Posterior cingulate gyrus (tissue), 11 donors: ENCODE measurements at regions not wholly inside any gene's neighbourhood (a gene's known extent, or its start where the extent isn't known, plus 50 kb on each side); places are given as distances from the start of the nearest gene placed in this dataset.
A peak's percentile ranks its signal among the peaks of the same experiment; 100 is the strongest.

Experiments
- DNase-seq, 10 donors: peaks; one replicate each; pipeline versions ENCODE4 v3.0.0 to v3.0.0-alpha.2; 2020 to 2021; ENCODE audit warnings: mixed read lengths in 3 of 10
- intact Hi-C: fragments of 100-400 bp; cut with DNase I; formaldehyde crosslinking; loops from one replicate; pipeline ENCODE4 v1.15.1; 2023

DNA sequence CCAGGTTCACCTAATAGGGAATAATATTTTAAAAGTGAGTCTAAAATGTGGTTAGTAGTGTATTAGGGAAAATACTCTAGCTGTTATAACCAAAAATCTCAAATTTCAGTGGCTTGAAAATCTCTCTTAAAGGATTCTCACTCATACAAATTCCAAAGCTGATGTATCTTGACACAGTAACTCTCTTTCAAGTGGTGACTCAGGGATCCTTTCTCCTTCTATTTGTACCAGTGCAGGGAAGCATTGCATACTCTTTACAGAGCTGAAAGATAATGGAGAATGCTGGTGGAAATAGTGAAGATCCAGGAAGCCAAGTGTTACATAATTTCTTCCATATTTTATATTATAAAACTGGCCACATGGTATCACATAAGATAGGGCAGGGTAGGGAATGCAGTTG, 560.2 kb upstream of the CDH9 start:
- intact Hi-C loops = no loop called here
- DNase-seq = no peak

DNA sequence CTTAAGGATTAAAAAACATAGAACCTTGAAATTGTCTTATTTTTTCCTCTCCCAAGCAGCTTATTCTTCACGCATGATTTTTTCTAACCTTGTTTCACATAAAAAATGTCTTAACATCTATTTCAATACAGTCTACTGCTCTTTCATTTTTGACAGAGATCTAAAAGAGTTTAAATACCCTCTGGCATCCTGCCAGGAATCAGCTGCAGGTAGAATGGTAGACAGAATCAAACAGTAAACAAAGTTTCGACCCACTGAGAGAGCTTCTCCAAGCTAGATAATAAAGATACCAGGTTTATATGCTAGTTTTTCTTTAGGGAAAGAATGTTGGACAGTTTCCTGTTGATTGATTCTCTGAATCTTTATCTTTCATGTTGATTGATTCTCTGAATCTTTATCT, 555.8 kb upstream of the CDH9 start:
- intact Hi-C loops = no loop called here
- no peak for DNase-seq

DNA sequence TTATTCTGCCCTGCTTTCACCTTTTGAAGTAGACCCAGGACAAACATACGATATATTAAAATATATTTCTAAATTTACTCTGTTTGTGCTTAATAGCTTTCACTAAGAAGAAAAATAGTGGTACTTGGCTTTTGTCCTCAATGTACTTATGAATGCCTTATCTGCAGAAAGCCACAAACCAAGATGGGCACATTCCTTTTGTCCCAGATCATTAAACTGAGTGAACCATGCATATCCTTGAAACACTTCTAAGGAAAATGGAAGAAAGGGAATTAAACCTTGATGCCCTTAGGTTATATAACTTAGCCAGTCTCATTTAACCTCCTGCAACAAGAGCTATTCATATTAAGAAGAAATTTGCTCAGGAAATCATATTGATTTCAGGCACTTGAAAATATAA, 553.8 kb upstream of the CDH9 start:
- no peak for DNase-seq
- intact Hi-C loops = no loop called here

DNA sequence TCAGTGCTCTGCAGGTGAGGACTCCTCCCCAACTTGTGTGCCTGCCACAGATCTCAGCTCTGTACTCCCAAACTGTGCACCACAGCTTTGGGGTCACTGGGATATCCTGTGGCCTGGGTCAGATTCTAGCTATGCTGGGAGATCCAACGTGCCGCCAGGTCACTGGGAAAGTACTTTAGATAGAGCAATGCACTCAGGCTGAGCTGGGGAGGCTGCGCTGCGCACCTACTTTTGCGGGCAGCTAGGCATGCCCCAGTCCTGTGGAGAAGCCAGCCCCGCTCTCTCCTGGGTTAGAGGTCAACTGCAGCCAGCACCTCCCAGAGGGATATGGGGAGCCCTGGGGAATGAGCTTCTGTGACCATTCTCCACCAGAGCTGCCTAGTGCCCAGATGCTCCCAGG, 552.1 kb upstream of the CDH9 start:
- intact Hi-C loops = no loop called here
- peak in 3 of 10 donors; percentile 32 to 48 (median 48) for DNase-seq

DNA sequence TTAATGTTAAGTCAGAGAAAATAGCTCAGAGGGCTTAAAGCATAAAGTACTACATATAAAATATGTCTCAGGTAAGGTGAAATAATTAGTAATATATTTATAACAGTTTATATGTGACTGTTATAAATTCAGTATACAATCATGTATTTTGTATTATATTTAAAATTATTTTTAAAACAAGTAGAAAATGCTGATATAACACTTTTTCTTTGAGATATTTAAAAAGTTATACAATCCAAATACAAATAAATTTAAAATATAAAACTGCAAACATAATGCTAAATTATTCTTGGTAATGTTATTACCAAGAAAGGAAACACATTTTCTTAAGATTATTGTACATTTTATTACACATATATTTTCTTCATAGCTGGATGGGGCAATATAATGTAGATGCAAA, 539.9 kb upstream of the CDH9 start:
- DNase-seq = no peak

DNA sequence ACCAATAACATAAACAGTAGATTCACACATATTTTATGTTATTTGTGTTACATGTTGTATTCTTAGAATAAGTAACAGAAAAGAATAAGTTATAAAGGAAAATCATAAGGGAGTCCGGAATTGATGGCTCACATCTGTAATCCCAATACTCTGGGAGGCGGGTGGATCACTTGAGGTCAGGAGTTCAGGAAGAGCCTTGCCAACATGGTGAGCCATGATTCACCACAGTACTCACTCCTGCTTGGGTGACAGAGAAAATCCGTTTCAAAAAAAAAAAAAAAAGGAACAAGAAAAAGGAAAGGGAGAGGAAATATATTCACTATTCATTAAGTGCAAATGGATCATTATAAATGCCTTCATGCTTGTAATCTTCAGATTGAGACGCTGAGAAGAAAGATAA, 533.3 kb upstream of the CDH9 start:
- intact Hi-C loops = no loop called here

More for the DNA sequence above, 539.9 kb upstream of the CDH9 start:
- intact Hi-C loops = no loop called here

DNA sequence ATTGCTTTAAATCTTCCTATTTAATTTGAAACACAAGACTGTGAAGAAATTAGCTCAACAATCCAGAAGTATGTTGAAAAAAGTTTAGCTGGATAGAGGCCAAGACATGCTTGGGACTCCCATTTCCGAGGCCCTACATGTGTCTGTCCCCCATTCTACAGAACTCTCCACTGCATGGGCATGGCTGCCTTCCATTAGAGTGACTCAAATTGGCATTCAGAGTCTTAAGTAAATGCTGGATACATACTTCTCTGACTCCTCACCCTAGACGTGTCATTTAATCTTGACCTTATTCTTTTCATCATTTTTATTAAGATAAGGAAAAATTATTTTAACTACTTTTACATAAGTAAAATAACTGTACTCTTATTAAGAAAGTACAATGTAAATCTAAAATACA, 530.4 kb upstream of the CDH9 start:
- intact Hi-C loops = no loop called here

More for the DNA sequence above, 533.3 kb upstream of the CDH9 start:
- no peak for DNase-seq

DNA sequence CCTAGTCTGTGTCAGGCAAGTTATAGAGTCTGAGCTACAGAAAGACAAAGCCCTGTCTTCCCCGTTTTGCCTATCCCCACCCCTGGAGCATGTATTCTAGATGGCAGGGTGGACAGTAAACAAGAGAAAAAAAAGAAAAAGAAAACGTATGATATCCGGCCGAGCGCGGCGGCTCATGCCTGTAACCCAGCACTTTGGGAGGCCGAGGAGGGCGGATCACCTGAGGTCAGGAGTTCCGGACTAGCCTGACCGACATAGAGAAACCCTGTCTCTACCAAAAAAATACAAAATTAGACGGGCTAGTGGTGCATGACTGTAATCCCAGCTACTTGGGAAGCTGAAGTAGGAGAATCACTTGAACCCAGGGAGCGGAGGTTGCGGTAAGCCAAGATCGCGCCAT, 523.0 kb upstream of the CDH9 start:
- peak in 1 of 10 donors; percentile 55 for DNase-seq
- intact Hi-C loops = no loop called here

More for the DNA sequence above, 530.4 kb upstream of the CDH9 start:
- DNase-seq = no peak

DNA sequence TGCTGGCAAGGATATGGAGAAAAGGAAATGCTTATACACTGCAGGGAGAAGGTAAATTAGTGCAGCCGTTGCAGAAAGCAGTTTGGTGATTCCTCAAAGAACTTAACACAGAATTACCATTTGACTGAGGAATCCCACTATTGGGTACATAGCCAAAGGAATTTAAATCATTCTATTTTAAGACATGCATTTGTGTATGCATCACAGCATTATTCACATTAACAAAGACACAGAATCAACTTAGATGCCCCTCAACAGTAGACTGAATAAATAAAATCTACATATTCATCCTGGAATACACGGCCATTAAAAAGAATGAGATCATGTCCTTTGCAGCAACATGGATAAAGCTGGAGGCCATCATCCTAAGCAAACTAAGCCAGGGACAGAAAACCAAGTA, 510.1 kb upstream of the CDH9 start:
- intact Hi-C loops = no loop called here

DNA sequence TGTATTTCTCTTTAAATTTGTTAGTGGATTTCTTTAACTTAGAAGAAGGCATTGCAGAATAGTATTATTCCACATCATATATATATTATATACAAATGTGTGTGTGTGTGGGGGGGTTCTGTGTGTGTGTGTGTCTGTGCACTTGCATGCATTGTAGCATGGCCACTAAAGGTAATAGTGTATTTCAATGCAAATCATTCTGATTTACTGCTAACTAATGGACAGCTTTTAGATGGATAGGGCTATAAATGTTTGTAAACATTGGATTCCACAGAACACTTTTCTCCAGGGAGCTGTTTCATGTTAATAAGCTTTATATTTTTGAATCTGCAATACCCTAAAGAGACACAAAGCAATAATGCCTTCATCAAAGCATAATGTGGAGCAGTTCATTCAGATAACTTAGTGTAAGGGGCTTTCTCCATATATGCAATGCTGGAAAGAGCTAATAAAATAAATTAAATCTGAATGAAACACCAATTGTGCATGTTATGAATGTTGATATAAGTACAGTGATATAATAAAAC, 496.7 kb upstream of the CDH9 start:
- intact Hi-C loops = no loop called here
- no peak for DNase-seq

More for the DNA sequence above, 510.1 kb upstream of the CDH9 start:
- no peak for DNase-seq

DNA sequence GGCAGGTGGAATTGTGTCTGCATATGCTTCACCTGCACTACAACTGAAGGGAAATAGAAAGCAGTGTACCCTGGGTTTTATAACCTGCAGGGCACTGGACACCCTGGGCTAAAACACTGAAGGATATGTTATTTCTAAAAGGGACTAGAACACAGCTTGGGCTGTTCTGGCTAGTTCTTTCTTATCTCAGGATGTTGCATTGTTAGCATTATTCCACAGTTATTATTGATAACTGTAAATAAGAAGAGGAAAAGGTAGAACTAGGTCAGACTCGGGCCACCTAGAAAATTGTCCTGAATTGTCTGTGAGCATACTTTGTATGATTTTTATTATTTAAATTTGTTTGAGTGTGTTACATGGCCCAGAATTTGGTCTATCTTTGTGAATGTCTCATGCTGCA, 493.9 kb upstream of the CDH9 start:
- intact Hi-C loops = no loop called here
- DNase-seq = no peak

DNA sequence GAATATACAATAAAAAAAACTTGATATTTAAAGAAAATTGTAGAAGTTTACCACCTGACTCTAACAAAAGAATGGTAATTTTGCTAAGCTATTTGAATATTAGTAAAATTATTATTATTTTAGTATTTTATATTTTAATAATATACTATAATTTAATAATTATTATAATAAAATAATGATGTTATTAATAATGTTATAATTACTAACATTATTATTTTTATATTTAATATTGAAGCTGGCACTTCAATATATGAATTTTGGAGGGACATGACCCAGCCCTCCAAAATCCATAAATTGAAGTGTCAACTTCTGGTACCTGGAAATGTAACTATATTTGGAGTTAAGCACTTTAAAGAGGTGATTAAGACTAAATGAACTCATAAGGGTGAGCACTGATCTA, 486.1 kb upstream of the CDH9 start:
- DNase-seq = no peak
- intact Hi-C loops = no loop called here

DNA sequence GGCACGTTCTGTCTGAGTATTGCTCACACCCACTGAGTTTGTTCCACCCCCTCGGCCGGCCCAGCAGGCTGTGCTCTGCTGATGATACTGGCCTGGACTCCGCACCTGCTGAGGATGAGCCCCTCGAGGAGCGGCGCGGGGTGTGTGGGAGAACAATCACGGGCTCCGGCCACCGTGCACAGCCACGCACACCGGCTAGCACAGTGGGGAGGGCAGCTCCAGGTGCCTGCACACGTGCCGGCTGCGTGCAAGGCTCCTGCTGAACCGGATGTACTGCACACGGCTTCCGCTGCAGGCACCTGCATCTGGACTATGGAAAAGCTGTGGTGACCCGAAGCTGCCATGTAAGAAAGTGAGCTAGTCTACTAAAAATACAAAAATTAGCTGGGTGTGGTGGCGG, 485.2 kb upstream of the CDH9 start:
- DNase-seq = peak in 3 of 10 donors; percentile 70 to 80 (median 74)
- intact Hi-C loops = no loop called here

DNA sequence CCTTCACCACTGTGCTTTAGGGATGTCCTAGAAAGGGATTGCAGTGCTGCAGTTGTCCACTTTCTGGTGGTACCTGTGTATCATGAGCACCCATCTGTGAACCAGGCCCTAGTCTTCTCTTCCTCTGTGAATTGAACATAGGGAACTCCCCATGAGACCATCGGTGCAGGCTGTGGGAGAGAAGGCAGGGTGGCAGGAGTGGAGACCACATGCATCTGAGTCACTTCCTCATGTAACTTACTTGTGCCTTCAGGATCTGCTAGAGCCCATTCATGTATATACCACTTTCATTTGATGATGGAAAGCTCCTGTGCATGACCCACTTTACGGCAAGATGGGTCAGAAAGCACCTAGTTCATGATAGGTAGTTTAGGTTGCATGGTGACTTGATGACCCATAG, 478.1 kb upstream of the CDH9 start:
- no peak for DNase-seq
- intact Hi-C loops = no loop called here

DNA sequence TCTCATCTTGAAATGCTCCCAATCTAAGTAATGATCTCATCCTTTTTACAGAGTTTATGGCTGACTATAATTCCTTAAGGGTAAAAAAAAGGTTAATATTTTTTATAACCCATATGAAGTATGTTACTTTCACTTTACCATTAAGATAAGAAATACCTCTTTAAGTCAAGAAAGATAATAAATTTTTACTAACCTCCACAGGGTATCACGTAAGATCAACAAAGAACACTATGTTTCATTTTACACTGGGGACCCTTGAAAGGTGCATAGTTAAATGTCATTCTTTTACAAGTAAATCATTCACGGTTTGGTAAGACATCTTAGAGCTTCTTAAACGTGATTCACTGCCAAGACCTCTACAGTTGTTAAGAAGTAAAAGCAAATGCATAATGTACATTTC, 472.7 kb upstream of the CDH9 start:
- DNase-seq = no peak
- intact Hi-C loops = no loop called here

DNA sequence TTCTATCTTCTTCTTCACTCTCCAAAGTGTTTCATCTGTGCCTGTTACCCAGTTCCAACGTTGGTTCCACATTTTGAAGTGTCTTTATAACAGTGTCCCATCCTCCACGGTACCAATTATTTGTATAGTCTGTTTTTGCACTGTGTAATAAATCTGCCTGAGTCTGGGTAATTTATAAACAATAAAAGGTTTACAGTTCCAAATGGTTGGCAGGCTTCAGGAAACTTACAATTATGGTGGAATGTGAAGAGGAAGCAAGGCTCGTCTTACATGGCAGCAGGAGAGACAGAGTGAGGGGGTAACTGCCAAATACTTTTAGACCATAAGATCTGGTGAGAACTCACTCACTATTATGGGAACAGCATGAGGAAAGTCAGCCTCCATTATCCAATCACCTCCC, 465.4 kb upstream of the CDH9 start:
- DNase-seq = no peak
- intact Hi-C loops = no loop called here

DNA sequence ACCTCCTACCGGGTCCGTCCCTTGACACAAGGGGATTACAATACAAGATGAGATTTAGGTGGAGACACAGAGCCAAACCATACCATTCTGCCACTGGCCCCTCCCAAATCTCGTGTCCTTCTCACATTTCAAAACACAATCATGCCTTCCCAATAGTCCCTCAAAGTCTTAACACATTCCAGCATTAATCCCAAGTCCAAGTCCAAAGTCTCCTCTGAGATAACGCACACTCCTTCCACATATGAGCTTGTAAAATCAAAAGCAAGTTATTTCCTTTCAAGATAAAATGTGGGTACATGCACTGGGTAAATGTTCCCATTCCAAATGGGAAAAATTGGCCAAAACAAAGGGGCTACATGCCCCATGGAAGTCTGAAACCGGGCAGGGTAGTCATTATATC, 463.9 kb upstream of the CDH9 start:
- intact Hi-C loops = no loop called here
- DNase-seq = no peak

DNA sequence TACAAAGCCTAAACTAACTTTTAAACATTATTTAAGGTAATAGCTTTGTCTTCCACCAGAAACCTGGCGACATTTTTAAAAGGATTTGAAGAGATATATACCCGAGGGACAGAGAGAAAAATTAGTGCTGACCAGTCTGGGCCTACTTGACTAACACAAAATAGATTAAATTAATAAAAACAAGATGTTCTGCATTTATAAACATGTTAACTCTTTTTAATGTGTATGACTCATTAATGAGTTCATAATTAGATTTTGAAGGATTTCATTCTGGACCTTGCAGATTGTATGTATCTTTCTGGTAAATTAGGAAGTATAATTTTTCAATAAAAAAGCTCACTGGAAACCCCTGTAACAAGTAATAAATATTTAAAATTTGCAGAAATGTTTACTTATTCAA, 459.1 kb upstream of the CDH9 start:
- no peak for DNase-seq
- intact Hi-C loops = no loop called here

DNA sequence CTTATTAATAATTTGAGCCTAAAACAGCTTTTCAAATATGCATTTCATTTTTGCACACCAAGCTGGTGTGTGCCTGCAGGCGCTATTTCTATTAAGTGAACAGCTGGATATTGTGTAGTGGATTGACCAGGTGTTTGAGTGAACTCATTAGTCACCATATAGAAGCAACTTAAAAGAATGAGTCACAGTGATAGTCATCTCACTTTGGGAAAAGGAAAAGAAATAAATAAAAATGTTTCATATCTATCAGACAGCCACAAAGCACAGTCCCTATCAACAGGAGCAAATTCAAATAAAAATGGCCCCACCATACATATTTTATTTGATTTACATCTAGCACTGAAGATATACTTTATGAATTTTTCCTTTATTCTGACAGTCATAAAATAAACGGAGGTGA, 456.5 kb upstream of the CDH9 start:
- no peak for DNase-seq
- intact Hi-C loops = no loop called here

DNA sequence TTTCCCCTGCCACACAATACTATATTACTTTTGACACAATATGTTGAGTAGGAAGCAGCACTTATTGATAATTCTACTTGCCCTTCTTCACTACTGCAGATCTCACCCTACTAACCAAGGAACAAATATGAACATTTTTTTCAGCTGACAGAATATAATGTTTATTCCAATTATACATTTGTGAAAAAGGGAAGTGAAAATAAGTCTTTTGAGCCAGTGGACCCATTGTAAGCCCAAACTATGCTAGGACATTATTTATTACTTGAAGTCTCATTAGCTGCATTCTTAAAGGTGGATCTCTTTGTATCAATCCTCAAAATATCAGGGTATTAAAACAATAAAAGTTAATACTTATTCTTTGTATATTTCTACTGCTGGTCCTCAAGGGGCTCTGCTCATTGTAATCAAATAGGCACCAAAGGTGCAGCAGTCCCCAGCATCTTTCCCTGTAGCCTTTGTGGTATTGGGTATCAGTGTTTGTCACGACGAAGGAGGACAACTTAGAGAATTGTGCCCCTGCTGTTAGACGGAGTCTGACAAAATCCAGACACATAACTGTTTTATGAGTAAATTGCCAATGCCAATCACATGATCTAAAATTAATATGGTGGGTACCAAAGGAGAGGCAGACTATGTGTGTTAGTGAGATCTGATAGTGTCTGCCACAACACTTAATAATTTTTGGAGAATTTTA, 453.5 kb upstream of the CDH9 start:
- DNase-seq = no peak
- intact Hi-C loops = no loop called here

DNA sequence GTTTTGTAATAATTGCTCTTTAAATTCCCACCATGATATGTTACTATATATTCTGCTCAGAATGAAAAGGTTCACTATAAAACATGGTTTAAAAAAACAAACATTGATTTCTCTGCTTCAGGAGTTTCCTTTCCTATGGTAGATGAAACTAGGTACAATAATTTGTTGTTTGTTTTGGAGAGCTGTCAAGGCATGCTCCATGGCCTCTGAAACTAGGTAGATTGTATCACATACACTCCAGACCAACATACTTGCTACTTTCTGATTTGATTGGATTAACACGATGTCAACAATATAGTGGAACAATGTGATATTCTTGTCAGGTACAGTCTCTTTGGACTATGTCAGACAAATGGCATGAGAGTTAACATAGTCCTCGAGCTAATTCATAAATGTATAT, 452.7 kb upstream of the CDH9 start:
- intact Hi-C loops = no loop called here
- no peak for DNase-seq

DNA sequence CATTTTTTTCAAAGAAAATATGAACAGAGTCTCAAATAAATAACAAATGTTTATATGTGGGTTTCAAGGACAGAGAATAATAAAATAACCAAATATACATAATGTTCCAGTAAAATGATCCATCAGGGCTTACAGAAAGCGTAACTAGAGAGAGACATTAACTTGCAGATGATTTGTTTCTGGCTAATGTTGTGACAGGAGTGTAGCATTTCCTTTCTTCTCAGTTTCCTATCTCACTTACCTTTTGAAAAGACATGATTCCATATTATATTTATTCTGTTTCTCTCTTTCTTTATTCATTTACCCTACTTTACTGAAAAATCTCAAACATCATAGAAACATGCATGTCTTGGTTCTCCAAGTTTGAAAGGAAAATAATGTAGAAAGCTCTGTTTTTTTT, 451.3 kb upstream of the CDH9 start:
- intact Hi-C loops = no loop called here
- no peak for DNase-seq

DNA sequence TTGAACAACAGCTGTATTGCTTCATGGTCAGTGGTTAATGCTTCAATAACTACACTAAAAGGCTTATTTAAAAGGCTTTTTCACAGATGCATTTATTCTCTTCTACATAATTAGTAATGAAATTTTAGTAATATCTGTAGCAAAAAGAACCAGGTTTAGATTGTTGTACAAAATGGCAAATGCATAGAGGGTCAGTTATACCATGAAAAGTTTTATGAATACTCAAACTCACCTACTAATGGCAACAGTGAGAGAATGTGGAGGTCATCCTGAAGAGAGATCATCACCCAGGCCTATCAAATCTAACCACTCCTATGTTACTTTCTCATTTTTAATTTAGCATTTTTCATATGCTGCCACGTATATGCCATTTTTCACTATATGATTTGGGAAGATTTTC, 444.3 kb upstream of the CDH9 start:
- no peak for DNase-seq
- intact Hi-C loops = no loop called here
